Erythroblast (primary cell): ENCODE measurements at regions not wholly inside any gene's neighbourhood (a gene's known extent, or its start where the extent isn't known, plus 50 kb on each side); places are given as distances from the start of the nearest gene placed in this dataset.

Source experiments
- GATA1 ChIP-seq: IDR thresholded peaks from 2 replicates; pipeline ENCODE4 v1.6.1; 2011; ENCODE audit warnings: low read depth, mild to moderate bottlenecking, control low read depth, low read length, moderate library complexity
- POLR2A ChIP-seq: IDR thresholded peaks from 2 replicates; pipeline ENCODE4 v1.6.1; 2011; ENCODE audit warnings: mild to moderate bottlenecking, low read length

DNA sequence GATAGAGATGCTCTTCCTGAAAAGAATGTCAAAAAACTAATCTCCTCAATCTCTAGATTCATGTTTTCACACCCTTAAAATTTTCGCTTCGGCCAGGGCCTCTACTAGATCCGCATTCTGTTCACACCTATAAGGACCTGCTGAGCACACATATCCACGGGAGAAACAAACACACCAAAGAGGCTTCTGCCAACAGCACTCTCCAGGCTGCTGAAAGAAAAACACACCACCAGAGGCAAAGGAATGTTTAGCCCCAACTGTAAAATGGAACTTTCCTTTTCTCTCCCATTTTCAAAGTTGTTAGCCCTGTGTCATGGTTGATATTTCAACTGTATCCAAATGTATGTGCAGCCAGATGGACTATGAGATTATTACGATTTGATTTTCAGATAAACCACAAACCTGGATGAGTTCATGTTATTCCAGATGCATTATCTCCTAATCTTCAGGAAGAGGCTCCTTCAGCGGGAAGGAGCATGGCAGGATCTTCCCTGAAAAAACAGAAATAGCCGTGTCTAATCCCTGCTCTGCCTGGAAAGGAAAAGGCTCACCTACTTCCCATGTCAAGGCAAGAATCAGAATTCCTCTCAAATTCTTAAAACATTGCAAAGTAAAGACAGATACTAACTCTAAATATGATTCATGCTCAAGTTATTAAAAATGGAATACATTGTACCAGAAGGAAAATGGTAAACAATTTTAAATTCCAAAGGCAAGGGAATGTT, 442.7 kb upstream of the NR2F2 start:
- TF ChIP-seq POLR2A (no peak), GATA1 (no peak)
